ENCODE measurements at regions not wholly inside any gene's neighbourhood (a gene's known extent, or its start where the extent isn't known, plus 50 kb on each side); places are given as distances from the start of the nearest gene placed in this dataset.

GRCh38 chr10:57113545-57113944 lies 752.5 kb upstream of the ZWINT start:
- no peak for TF ChIP-seq EZH2phosphoT487 (IDR thresholded peaks at IDR 0.05; ENCODE audit: insufficient read depth, low read depth)
- no peak for TF ChIP-seq EZH2 (IDR thresholded peaks at IDR 0.05; ENCODE audit: insufficient read depth, poor library complexity, severe bottlenecking)
